OCI-LY3 (cell line): ENCODE measurements at regions not wholly inside any gene's neighbourhood (a gene's known extent, or its start where the extent isn't known, plus 50 kb on each side); places are given as distances from the start of the nearest gene placed in this dataset.

Experiments
- EZH2phosphoT487 ChIP-seq: fragments of 200-600 bp; shearing (Covaris generic); IDR thresholded peaks from 2 replicates; pipeline ENCODE4 v1.6.1; 2018; ENCODE audit warnings: antibody characterized with exemption, mixed run types, low read depth
- TF ChIP-seq, protein P1 (sequence below): fragments of 200-600, 300-600 bp; sonication (generic); IDR thresholded peaks from 2 replicates; pipeline ENCODE4 v1.5.1; 2014; ENCODE audit warnings: antibody characterized with exemption, low read length, low read depth

DNA sequence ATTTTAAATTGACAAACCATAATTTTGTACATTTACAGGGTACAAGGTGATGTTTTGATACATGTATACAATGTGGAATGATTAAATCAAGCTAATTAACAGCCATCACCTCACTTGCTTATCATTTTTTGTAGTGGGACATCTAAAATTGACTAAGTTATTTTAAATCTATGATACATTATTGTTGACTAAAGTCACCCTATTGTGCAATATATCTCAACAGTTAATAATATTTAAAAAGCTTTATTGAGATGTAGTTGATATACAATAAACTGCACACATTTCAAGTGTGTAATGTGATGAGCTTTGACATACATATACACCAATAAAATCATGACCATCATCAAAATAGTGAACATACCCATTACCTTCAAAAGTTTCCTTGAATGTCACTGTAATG, 242.5 kb upstream of the PLXNA2 start:
- TF ChIP-seq, protein P1, sequence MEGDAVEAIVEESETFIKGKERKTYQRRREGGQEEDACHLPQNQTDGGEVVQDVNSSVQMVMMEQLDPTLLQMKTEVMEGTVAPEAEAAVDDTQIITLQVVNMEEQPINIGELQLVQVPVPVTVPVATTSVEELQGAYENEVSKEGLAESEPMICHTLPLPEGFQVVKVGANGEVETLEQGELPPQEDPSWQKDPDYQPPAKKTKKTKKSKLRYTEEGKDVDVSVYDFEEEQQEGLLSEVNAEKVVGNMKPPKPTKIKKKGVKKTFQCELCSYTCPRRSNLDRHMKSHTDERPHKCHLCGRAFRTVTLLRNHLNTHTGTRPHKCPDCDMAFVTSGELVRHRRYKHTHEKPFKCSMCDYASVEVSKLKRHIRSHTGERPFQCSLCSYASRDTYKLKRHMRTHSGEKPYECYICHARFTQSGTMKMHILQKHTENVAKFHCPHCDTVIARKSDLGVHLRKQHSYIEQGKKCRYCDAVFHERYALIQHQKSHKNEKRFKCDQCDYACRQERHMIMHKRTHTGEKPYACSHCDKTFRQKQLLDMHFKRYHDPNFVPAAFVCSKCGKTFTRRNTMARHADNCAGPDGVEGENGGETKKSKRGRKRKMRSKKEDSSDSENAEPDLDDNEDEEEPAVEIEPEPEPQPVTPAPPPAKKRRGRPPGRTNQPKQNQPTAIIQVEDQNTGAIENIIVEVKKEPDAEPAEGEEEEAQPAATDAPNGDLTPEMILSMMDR = no peak
- TF ChIP-seq EZH2phosphoT487 = no peak
